Thoracic aorta (tissue), 2 donors: ENCODE measurements at regions not wholly inside any gene's neighbourhood (a gene's known extent, or its start where the extent isn't known, plus 50 kb on each side); places are given as distances from the start of the nearest gene placed in this dataset.

Experiments used
- ATAC-seq: fragments of 150-250 bp; one replicate; pipeline ENCODE4 v1.8.0; 2017; ENCODE audit warnings: low read depth; ENCODE audit not compliant: insufficient number of reproducible peaks, low FRiP score
- DNase-seq: peaks from one replicate; pipeline ENCODE4 v3.0.0-alpha.2; 2020; ENCODE audit warnings: low spot score
- H3K27ac ChIP-seq, 2 donors: fragments of 200-600 bp; sonication (generic); 1 replicate in 1 of 2; 2 replicates in 1 of 2; pipeline ENCODE4 v1.5.1; 2016; ENCODE audit warnings: mild to moderate bottlenecking in 2 of 2, moderate library complexity in 2 of 2
- H3K27me3 ChIP-seq: fragments of 200-600 bp; sonication (generic); replicated peaks from 2 replicates; pipeline ENCODE4 v1.6.0; 2016; ENCODE audit warnings: mild to moderate bottlenecking; ENCODE audit not compliant: insufficient read depth
- H3K36me3 ChIP-seq: fragments of 200-600 bp; sonication (generic); one replicate; pipeline ENCODE4 v1.5.1; 2016
- H3K4me1 ChIP-seq, 2 donors: fragments of 200-600 bp; sonication (generic); 1 replicate in 1 of 2; 2 replicates in 1 of 2; pipeline versions ENCODE4 v1.5.1 to v1.6.0; 2016; ENCODE audit warnings: low read depth in 2 of 2, mild to moderate bottlenecking in 1 of 2; ENCODE audit not compliant: control insufficient read depth in 1 of 2
- H3K4me3 ChIP-seq: fragments of 200-600 bp; sonication (generic); 2 replicates; pipeline ENCODE4 v1.5.1; 2016; ENCODE audit warnings: mild to moderate bottlenecking
- H3K9me3 ChIP-seq: fragments of 200-600 bp; sonication (generic); 2 replicates; pipeline ENCODE4 v1.5.1; 2016
- TF ChIP-seq, protein P1 (sequence below): fragments of 200-600 bp; sonication (generic); IDR thresholded peaks from one replicate; pipeline ENCODE4 v1.5.1; 2019; ENCODE audit warnings: antibody characterized with exemption

DNA sequence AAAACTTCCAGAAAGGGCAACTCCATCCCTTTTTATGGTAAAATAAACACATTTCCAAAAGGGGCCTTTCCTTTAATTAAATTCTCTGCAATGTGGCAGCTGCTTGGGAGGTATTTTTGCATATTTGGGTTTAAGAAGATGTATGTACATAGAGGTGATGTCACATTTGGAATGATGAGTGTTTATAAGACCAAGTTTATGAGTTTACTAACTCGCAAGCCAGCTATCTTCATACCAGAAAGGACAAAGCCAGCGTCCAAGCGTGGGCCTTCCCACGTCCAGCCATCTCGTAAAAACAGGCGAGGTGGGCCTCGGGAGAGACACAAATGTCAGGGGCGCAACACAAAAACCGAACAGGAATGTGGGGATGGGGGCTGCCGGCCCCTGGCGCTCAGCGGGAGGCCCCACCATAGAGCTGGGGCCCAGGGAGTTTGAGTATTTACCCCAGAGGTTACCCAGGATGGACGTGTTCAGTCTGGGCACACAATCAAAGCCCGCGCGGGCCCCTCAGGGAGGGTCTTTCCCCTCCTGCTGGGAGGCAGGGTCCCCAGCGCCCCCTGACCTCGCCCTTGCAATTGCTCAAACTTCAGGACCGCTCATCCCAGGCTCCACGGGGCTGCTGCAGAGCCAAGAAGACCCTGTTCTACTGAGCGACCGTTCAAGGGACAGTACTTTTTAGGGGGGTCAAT is 137.3 kb downstream of the TWIST2 start:
- TF ChIP-seq, protein P1, sequence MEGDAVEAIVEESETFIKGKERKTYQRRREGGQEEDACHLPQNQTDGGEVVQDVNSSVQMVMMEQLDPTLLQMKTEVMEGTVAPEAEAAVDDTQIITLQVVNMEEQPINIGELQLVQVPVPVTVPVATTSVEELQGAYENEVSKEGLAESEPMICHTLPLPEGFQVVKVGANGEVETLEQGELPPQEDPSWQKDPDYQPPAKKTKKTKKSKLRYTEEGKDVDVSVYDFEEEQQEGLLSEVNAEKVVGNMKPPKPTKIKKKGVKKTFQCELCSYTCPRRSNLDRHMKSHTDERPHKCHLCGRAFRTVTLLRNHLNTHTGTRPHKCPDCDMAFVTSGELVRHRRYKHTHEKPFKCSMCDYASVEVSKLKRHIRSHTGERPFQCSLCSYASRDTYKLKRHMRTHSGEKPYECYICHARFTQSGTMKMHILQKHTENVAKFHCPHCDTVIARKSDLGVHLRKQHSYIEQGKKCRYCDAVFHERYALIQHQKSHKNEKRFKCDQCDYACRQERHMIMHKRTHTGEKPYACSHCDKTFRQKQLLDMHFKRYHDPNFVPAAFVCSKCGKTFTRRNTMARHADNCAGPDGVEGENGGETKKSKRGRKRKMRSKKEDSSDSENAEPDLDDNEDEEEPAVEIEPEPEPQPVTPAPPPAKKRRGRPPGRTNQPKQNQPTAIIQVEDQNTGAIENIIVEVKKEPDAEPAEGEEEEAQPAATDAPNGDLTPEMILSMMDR = no peak
- no peak for DNase-seq
- Histone ChIP-seq H3K4me1 (no peaks in the 10 kb centered on the region), H3K36me3 (no peaks in the 10 kb centered on the region), H3K27me3 (no peaks in the 10 kb centered on the region), H3K9me3 (no peaks in the 10 kb centered on the region), H3K4me3 (no peak overlapping the region), H3K27ac (no peak overlapping the region)
- no peak for ATAC-seq

DNA sequence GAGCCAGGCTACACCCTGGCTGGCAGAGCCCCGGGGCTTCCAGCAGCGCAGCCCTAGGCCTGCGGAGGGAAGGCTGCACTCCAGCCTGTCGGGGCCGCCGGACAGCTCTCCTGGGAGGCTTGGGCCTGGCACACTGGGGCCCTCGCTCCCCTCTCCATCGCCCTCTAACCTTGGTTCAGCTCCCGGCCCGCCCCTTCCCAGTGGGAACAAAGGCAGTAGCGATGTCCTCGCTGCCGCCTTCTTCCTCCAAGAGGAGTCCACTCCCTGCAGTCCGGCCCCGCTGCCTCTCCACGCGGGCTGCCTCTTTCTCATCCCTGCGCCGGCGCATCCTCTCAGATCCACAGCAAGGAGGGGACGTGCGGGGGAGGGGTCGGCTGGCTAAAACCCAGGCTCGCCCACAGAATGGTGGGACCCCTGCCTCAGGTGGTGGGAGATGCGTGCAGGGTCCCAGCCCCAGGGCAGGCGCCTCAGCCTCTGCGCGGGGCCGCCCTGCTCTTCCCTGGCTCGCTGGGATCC is 138.1 kb downstream of the TWIST2 start:
- no peaks in the 10 kb centered on the region for H3K9me3 ChIP-seq
- no peaks in the 10 kb centered on the region for H3K36me3 ChIP-seq
- no peaks in the 10 kb centered on the region for H3K27me3 ChIP-seq
- no peak overlapping the region for H3K27ac ChIP-seq
- H3K4me3 ChIP-seq = no peak overlapping the region
- DNase-seq = no peak
- H3K4me1 ChIP-seq = no peaks in the 10 kb centered on the region
- ATAC-seq = no peak
- TF ChIP-seq, protein P1 = no peak

DNA sequence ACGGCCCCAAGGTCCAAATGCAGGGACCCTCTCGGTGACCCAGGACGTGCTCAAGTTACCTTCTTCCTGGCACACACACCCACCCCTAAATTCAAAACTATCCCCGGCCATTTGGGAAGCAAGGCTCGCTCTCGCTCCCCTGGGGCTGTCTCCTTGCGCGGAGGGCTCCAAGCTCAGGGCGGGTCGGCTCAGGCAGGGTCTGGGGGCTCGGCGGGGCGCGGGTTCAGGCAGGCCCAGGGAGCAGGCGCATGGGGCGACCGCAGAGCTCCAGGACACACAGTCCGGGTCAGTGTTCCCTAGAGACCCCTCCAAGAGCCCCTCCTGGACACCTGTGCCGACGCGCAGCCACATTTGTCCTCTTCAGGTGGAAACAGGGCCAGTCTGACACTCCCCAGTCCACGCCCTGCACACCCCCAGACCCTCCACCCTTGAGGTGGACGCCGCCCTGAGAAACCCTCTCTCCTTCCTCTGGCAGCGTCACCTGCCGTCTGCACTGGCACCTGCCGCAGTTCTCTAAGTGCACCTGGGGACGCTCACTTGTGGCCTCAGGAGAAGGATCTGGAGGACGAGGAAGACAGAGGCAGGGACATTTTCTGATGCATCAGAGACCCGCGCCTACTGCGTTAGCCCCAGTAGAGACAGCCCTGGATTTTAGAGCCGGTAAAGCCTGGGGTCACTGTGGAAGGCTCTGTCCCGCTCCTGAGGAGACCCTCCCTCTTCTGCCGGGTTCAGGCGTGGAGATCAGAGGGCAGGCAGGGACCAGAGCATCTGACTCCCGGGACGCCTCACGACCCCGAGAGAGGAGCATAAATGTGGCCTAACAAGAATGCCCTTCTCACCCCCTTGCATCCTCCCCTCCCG is 138.8 kb downstream of the TWIST2 start:
- ATAC-seq (no peak), DNase-seq (no peak)
- no peak overlapping the region for H3K27ac ChIP-seq
- H3K4me1 ChIP-seq = no peaks in the 10 kb centered on the region
- no peaks in the 10 kb centered on the region for H3K9me3 ChIP-seq
- no peaks in the 10 kb centered on the region for H3K27me3 ChIP-seq
- H3K36me3 ChIP-seq = no peaks in the 10 kb centered on the region
- TF ChIP-seq, protein P1 = no peak
- no peak overlapping the region for H3K4me3 ChIP-seq

DNA sequence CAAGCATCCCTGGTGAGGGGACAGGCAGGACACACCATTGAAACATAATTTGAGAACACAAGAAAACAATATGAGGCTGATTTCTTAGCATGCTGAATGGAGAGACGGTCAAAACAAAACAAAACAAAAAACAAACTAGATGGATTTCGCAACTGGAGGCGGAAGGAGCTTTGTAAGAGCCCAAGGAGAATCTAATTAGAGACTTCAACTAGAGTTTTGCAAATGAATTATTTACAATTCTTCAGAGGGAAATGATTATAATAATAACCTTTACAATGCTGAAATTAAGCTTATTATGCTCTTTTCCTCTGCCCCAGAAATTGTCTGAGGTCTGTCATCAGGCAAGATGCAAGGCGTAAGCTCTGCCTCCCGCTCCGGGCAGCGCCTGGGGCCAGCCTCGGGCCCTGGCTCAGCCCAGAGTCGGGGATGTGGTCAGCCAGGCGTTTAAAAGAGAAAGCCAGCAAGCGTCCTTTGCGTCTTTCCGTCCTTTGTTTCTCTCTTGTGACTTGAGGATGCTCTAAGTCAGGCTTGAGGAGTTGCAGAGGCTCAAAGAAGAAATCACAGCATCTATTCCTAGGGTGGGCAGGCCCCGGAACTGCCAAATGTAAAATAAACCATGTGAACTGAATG is 139.6 kb downstream of the TWIST2 start:
- Histone ChIP-seq H3K4me3 (no peak overlapping the region), H3K9me3 (no peaks in the 10 kb centered on the region), H3K4me1 (no peaks in the 10 kb centered on the region), H3K36me3 (no peaks in the 10 kb centered on the region), H3K27me3 (no peaks in the 10 kb centered on the region), H3K27ac (no peak overlapping the region)
- ATAC-seq = no peak
- DNase-seq = no peak
- TF ChIP-seq, protein P1 = no peak

DNA sequence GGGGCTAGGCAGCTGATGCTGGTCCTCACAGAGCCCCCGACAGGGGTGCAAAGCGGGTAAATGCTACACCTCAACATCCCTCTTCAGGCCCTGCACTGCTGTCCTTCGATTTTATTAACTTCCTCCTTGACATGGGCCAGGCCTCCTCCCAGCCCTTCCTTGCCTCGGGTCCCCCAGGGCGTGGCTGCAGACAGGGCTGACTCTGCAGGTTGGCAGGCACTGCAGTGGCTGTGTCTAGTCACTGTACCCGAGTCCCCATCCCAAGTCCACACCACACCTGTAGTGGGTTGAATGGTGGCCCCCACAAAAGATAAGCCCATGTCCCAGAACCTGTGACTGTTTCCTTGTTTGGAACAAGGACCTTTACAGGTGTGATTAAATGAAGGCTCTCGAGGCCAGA is 140.2 kb downstream of the TWIST2 start:
- H3K27me3 ChIP-seq = no peaks in the 10 kb centered on the region
- TF ChIP-seq, protein P1 = no peak
- no peak overlapping the region for H3K4me3 ChIP-seq
- DNase-seq (no peak), ATAC-seq (no peak)
- H3K9me3 ChIP-seq = no peaks in the 10 kb centered on the region
- H3K27ac ChIP-seq = no peak overlapping the region
- no peaks in the 10 kb centered on the region for H3K4me1 ChIP-seq
- H3K36me3 ChIP-seq = no peaks in the 10 kb centered on the region
